Aorta (tissue), 5 donors: ENCODE measurements at regions not wholly inside any gene's neighbourhood (a gene's known extent, or its start where the extent isn't known, plus 50 kb on each side); places are given as distances from the start of the nearest gene placed in this dataset.

Experiments used
- ATAC-seq: fragments of 200-7000 bp; cut with Tn5 transposase; one replicate; pipeline ENCODE4 v1.9.1; 2022; ENCODE audit warnings: moderate library complexity; ENCODE audit not compliant: low FRiP score
- DNase-seq, 2 donors: peaks; one replicate each; pipeline ENCODE4 v3.0.0-alpha.2; 2020
- H3K27ac ChIP-seq, 2 donors: one replicate each; pipeline ENCODE4 v1.5.1; 2013; ENCODE audit warnings: low read length in 2 of 2, mild to moderate bottlenecking in 2 of 2, moderate library complexity in 2 of 2, control low read depth in 1 of 2, inconsistent platforms in 1 of 2, low read depth in 1 of 2
- H3K27me3 ChIP-seq, 2 donors: one replicate each; pipeline ENCODE4 v1.6.1; 2013; ENCODE audit warnings: control low read depth in 1 of 2, low read length in 1 of 2, mild to moderate bottlenecking in 1 of 2, moderate library complexity in 1 of 2; ENCODE audit not compliant: insufficient read depth in 2 of 2, control insufficient read depth in 1 of 2
- H3K36me3 ChIP-seq, 2 donors: one replicate each; pipeline ENCODE4 v1.6.1; 2013; ENCODE audit warnings: control low read depth in 1 of 2, low read length in 1 of 2, mild to moderate bottlenecking in 1 of 2; ENCODE audit not compliant: insufficient read depth in 2 of 2, control insufficient read depth in 1 of 2
- H3K4me1 ChIP-seq, 2 donors: one replicate each; pipeline ENCODE4 v1.6.1; 2013; ENCODE audit warnings: low read length in 2 of 2, control low read depth in 1 of 2, mild to moderate bottlenecking in 1 of 2, moderate library complexity in 1 of 2; ENCODE audit not compliant: insufficient read depth in 2 of 2, control insufficient read depth in 1 of 2
- H3K4me3 ChIP-seq, 2 donors: one replicate each; pipeline ENCODE4 v1.5.1; 2013; ENCODE audit warnings: low read length in 2 of 2, control low read depth in 1 of 2, mild to moderate bottlenecking in 1 of 2
- H3K9me3 ChIP-seq: one replicate; pipeline ENCODE4 v1.6.1; 2013; ENCODE audit warnings: mild to moderate bottlenecking, low read length; ENCODE audit not compliant: control insufficient read depth
- WGBS, 2 donors: extraction: QIAGEN DNeasy Blood & Tissue Kit; methylation state at CpG; one replicate each; pipeline ENCODE4 v1.1.7; 2013; 5-methylcytosine and 5-hydroxymethylcytosine counted together
- intact Hi-C, 2 donors: fragments of 100-400 bp; cut with DNase I; formaldehyde crosslinking; loops; one replicate each; pipeline versions ENCODE4 v1.14.2 to v1.15.0; 2022
- donor health status: healthy with polysubstance abuse.
- donor health status: Bipolar disorder and iron deficiency.
- donor health status: DM: no; HTN: no; CAD: no.
- donor health status: DM: no; HTN: no; CAD: no.
- donor health status: DM: yes; HTN: yes; CAD: no.

- no peak for DNase-seq
- Histone ChIP-seq H3K36me3 (no peaks in the 10 kb centered on the region), H3K4me1 (no peaks in the 10 kb centered on the region), H3K27me3 (no peaks in the 10 kb centered on the region), H3K27ac (no peak overlapping the region), H3K4me3 (no peak overlapping the region), H3K9me3 (no peaks in the 10 kb centered on the region)
- peak; percentile 5 for ATAC-seq
- intact Hi-C loops: no loop called here
- 85 to 89% methylated on average over 16 of the region's 16 CpGs for WGBS, 2 donors
These were observed 240.1 kb upstream of the PITRM1 start for GRCh38 chr10:3412646-3413045.

GRCh38 chr10:3412071-3412582, 239.5 kb upstream of the PITRM1 start:
- Histone ChIP-seq H3K27me3 (no peaks in the 10 kb centered on the region), H3K27ac (no peak overlapping the region), H3K4me1 (no peaks in the 10 kb centered on the region), H3K9me3 (no peaks in the 10 kb centered on the region), H3K36me3 (no peaks in the 10 kb centered on the region), H3K4me3 (no peak overlapping the region)
- 96 to 99% methylated on average over 5 of the region's 5 CpGs for WGBS, 2 donors
- intact Hi-C loops: no loop called here
- no peak for DNase-seq
- no peak for ATAC-seq

- Histone ChIP-seq H3K9me3 (no peaks in the 10 kb centered on the region), H3K4me3 (no peak overlapping the region), H3K27me3 (no peaks in the 10 kb centered on the region), H3K4me1 (no peaks in the 10 kb centered on the region), H3K36me3 (no peaks in the 10 kb centered on the region), H3K27ac (no peak overlapping the region)
- WGBS, 2 donors: 67 to 81% methylated on average over 3 of the region's 3 CpGs
- intact Hi-C loops: no loop called here
- no peak for DNase-seq
- ATAC-seq: peak; percentile 49
These were observed 238.5 kb upstream of the PITRM1 start for GRCh38 chr10:3411044-3411443.

- DNase-seq: no peak
- no peak overlapping the region for H3K27ac ChIP-seq
- H3K4me1 ChIP-seq: no peaks in the 10 kb centered on the region
- H3K27me3 ChIP-seq: no peaks in the 10 kb centered on the region
- no peak overlapping the region for H3K4me3 ChIP-seq
- intact Hi-C loops: no loop called here
- H3K9me3 ChIP-seq: no peaks in the 10 kb centered on the region
- 98 to 99% methylated on average over 4 of the region's 4 CpGs for WGBS, 2 donors
- ATAC-seq: no peak
- H3K36me3 ChIP-seq: no peaks in the 10 kb centered on the region
These were observed 237.3 kb upstream of the PITRM1 start for GRCh38 chr10:3409928-3410327.

GRCh38 chr10:3408603-3409365, 236.2 kb upstream of the PITRM1 start:
- no peak overlapping the region for H3K4me3 ChIP-seq
- WGBS, 2 donors: 91 to 94% methylated on average over 6 of the region's 6 CpGs
- DNase-seq: no peak
- no peak overlapping the region for H3K27ac ChIP-seq
- H3K9me3 ChIP-seq: no peaks in the 10 kb centered on the region
- ATAC-seq: no peak
- no peaks in the 10 kb centered on the region for H3K27me3 ChIP-seq
- no peaks in the 10 kb centered on the region for H3K36me3 ChIP-seq
- H3K4me1 ChIP-seq: no peaks in the 10 kb centered on the region
- intact Hi-C loops: no loop called here

- intact Hi-C loops: no loop called here
- Histone ChIP-seq H3K27ac (no peak overlapping the region), H3K27me3 (no peaks in the 10 kb centered on the region), H3K4me1 (no peaks in the 10 kb centered on the region), H3K9me3 (no peaks in the 10 kb centered on the region), H3K4me3 (no peak overlapping the region), H3K36me3 (no peaks in the 10 kb centered on the region)
- 95 to 98% methylated on average over 12 of the region's 12 CpGs for WGBS, 2 donors
- ATAC-seq: no peak
- no peak for DNase-seq
These were observed 234.6 kb upstream of the PITRM1 start for GRCh38 chr10:3407208-3407607.

GRCh38 chr10:3406556-3406955, 234.0 kb upstream of the PITRM1 start:
- Histone ChIP-seq H3K4me1 (no peaks in the 10 kb centered on the region), H3K36me3 (no peaks in the 10 kb centered on the region), H3K4me3 (no peak overlapping the region), H3K9me3 (no peaks in the 10 kb centered on the region), H3K27ac (no peak overlapping the region), H3K27me3 (no peaks in the 10 kb centered on the region)
- 93 to 95% methylated on average over 16 of the region's 16 CpGs for WGBS, 2 donors
- intact Hi-C loops: no loop called here
- ATAC-seq (no peak), DNase-seq (no peak)

- Histone ChIP-seq H3K9me3 (no peaks in the 10 kb centered on the region), H3K4me3 (no peak overlapping the region), H3K4me1 (no peaks in the 10 kb centered on the region), H3K27ac (no peak overlapping the region), H3K36me3 (no peaks in the 10 kb centered on the region), H3K27me3 (no peaks in the 10 kb centered on the region)
- ATAC-seq (no peak), DNase-seq (no peak)
- intact Hi-C loops: no loop called here
- WGBS, 2 donors: 93 to 97% methylated on average over 15 of the region's 15 CpGs
These were observed 231.8 kb upstream of the PITRM1 start for GRCh38 chr10:3404381-3404780.

- WGBS, 2 donors: 91 to 96% methylated on average over 10 of the region's 10 CpGs
- Histone ChIP-seq H3K27ac (no peak overlapping the region), H3K4me1 (no peaks in the 10 kb centered on the region), H3K4me3 (no peak overlapping the region), H3K9me3 (no peaks in the 10 kb centered on the region), H3K27me3 (no peaks in the 10 kb centered on the region), H3K36me3 (no peaks in the 10 kb centered on the region)
- ATAC-seq (no peak), DNase-seq (no peak)
- intact Hi-C loops: no loop called here
These were observed 229.7 kb upstream of the PITRM1 start for GRCh38 chr10:3402187-3402751.
